NCI-H187 (cell line): ENCODE measurements at regions not wholly inside any gene's neighbourhood (a gene's known extent, or its start where the extent isn't known, plus 50 kb on each side); places are given as distances from the start of the nearest gene placed in this dataset.
"Not testable (repeated sequence)": the region's sequence is repeated elsewhere in the genome, so short reads cannot be mapped to it uniquely, and the experiment has no call there.

Source experiments
- DNase-seq, 2 experiments: peaks; one replicate each; lab custom pipeline; 2025; lab: John Stamatoyannopoulos, UW

DNA sequence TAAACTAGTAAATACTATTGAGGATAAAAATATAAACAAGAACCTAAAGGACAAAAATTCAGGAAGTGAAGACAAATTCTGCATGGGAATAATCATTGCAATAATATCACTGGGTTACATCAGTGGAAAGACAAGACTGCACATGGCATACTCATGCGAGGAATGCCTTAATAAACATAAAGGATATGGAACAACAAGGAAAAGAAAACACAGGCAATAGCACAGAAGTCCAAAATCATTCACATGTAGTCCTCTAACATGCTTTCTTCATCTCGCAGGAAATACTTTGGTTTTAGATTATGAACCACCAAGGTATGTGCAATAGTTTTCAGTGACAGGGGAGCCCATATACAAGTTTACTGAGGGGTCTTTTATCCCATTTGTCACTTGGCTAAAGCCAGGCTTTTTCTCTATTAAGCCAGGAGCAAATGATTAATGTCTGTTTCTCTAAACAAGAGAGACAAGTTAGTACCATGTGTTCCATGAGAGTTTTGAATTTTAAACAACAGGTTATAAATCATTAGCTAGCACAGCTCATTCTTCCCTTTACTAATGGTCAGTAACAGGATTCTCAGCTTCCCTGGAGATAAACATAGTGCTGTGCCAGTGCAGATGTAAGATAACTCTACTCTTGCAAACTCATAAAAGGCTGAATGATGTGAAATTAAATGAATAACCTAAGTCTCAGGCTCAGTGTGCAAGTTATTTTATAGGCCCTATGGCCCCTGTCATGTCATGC is 353.6 kb upstream of the FSIP2 start:
- no peak for DNase-seq

- DNase-seq: no peak
Observed at GRCh38 chr2:185388226-185388625, 350.4 kb upstream of the FSIP2 start.

DNA sequence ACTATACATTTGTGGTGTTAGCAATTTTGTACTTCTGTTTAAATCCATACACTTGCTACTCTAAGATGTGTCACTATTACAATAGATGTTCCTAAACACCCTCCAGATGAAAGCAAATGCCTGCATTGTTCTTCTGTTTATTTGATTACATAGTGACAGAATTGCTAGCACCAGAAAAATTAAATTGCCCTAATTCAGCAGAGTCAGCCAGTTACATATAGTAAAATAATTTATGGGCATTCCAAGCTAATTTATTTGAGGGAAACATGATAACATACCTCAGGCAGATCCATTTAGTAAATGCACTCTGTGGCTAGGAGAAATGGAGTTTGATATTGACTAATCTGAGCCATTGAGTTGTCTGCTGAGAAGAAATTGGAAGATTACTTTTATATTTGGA is 347.1 kb upstream of the FSIP2 start:
- no peak for DNase-seq

- no peak for DNase-seq
Observed at GRCh38 chr2:185393091-185393490, 345.5 kb upstream of the FSIP2 start.

DNA sequence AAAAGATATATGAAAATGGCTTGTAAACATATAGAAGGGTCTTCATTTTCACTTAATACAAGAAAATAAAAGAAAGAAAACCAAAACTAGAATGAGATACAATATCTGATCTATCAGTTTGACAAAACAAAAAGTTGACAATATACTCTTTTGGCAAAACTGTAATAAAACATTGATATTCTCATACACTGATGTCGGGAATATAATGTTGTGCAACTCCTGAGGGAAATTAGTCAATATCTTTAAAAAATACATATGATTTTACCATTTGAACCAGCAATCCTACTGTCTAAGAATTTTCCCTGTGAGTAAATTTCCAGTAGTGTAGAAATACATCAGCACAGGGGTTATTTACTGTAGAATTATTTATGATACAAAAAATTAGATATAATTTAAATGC is 336.1 kb upstream of the FSIP2 start:
- no peak for DNase-seq

DNA sequence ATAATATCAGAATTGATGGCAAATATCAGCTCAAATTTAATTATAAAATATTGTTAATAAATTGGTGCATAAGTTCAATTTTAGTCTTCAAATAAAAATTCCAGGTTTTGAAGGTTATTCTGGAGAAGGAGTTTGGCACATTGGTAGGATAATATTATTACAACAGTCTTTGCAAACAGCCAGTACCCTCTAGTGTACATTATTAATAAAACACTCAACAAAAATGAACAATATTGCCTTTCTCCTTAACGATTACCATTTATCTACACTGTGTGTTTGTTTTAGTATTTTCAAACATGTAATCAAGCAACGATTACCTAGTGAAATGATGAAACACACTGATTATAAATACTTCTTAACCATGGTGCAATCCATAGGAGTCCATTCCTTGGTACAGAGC is 334.0 kb upstream of the FSIP2 start:
- DNase-seq: no peak

- DNase-seq: no peak
Observed at GRCh38 chr2:185417111-185417510, 321.5 kb upstream of the FSIP2 start.

GRCh38 chr2:185417688-185418087 is 320.9 kb upstream of the FSIP2 start:
- DNase-seq: no peak

DNA sequence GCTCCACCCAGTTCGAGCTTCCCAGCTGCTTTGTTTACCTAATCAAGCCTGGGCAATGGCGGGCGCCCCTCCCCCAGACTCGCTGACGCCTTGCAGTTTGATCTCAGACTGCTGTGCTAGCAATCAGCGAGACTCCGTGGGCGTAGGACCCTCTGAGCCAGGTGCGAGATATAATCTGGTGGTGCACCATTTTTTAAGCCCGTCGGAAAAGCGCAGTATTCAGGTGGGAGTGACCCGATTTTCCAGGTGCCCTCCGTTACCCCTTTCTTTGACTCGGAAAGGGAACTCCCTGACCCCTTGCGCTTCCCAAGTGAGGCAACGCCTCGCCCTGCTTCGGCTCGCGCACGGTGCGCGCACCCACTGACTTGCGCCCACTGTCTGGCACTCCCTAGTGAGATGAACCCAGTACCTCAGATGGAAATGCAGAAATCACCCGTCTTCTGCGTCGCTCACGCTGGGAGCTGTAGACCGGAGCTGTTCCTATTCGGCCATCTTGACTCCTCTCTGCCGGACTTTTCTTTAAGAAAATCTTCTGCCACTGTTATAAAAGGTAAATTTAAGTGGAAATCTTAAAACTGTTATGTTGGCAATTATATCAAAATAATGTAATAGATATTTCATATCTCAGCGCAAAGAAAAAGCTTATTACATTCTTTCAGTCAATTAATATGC is 313.5 kb upstream of the FSIP2 start:
- DNase-seq: not testable (repeated sequence)

DNA sequence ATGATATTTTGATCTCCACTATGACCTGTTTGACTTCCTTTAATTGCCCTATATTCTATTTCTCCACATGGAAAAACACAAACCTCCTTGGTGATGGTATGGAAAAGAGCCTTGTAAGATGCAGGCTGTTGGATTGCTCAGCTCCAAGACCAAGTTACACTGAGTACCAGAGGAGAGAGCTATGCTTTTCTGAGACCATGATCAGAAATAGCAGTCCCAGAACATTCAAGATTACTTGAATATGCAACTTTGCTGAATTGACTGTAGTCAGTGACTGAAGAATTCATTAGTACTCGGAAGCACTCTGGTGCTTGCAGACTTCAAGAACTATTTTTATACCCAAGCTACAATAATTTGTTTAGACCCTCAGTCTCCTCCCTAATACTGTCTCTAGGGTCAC is 310.6 kb upstream of the FSIP2 start:
- DNase-seq: no peak

DNA sequence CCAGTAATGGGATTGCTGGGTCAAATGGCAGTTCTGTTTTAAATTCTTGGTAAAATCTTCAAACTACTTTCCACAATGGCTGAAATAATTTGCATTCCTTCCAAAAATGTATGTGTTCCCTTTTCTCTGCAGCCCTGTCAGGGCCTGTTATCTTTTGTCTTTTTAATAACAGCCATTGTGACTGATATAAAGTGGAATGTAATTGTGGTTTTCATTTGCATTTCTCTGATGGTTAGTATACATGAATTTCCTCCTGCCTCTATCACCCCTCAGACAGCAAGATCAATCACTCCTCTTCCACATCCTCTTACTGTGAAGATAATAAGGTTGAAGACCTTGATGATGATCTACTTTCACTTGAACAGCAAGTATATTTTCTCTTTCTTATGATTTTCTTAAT is 304.8 kb upstream of the FSIP2 start:
- DNase-seq: no peak

GRCh38 chr2:185436787-185437372 is 301.7 kb upstream of the FSIP2 start:
- DNase-seq: no peak

- no peak for DNase-seq
Observed at GRCh38 chr2:185441486-185442005, 297.1 kb upstream of the FSIP2 start.

- no peak for DNase-seq
Observed at GRCh38 chr2:185456517-185456916, 282.1 kb upstream of the FSIP2 start.

- DNase-seq: no peak
Observed at GRCh38 chr2:185463481-185463880, 275.1 kb upstream of the FSIP2 start.

DNA sequence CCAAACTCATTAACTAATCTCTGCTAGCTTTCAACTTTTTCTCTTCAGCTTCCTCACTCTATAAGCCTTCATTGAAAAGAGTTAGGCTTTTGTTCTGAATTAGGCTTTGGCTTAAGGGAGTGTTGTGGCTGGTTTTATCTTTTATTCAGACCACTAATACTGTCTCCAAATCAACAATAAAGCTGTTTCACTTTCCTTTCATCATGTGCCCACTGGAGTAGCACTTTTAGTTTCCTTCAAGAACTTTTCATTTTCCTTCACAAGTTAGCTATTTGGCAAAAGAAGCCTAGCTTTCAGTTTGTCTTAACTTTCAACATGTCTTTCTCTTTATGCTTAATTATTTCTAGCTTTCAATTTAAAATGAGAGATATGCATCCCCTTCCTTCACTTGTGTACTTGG is 271.7 kb upstream of the FSIP2 start:
- no peak for DNase-seq

GRCh38 chr2:185471441-185471840 is 267.2 kb upstream of the FSIP2 start:
- no peak for DNase-seq

DNA sequence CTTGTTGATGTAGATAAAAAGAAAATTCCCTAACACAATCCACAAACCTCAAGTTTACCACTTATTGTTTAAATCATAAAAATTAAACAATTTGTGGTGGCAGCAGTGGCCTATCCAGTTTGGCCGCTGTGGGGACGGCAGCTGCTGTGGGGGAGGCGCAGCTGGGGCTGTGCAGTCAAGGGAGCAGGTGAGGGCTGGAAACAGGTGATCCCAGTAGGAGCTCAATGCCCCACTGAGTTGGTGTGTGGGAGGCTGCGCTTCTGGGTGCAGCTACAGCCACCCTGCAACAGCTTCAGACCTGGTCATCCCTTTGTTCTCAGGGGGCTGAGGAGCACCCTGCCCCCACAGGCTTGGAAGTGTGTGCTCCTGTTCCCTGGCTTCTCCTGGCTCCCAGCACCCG is 266.0 kb upstream of the FSIP2 start:
- no peak for DNase-seq

GRCh38 chr2:185473838-185474237 is 264.8 kb upstream of the FSIP2 start:
- DNase-seq: no peak

DNA sequence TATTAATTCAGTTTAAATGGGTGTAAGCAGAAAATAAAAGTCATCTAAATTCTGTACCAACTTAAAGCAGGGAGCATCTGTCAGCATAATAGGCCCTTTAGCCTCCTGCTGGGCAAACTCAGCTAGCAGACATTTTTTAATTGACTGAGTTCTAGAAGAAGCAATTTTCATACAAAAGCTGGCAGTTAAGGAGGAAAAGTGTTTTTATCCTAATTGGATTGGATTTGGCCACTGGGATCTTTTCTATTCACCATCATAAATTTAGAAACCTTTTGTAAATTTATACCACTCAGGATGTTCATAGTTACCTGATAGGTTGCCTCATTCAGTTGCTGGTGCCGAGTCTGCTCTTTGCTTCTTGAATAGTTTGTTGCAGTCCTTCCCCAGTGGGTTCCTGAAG is 262.7 kb upstream of the FSIP2 start:
- DNase-seq: no peak

- no peak for DNase-seq
Observed at GRCh38 chr2:185477452-185477851, 261.2 kb upstream of the FSIP2 start.

DNA sequence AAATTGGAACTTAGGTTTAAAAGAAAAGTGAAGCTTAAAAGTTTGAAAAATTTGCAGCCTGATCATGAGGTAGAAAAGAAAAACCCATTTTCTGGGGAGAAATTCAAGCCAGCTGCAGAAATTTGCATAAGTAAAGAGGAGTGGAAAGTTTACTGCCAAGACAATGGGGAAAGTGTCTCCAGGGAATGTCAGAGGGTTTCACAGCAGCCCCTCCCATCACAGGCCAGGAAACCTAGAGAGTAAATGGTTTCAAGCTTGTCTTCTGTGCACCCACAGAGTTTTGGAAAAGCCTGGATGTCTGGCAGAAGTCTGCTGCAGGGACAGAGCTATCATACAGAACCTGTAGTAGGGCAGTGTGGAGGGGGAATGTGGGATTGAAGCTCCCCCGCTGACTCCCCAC is 254.0 kb upstream of the FSIP2 start:
- DNase-seq: no peak

- DNase-seq: no peak
Observed at GRCh38 chr2:185502351-185502750, 236.3 kb upstream of the FSIP2 start.
